ENCODE measurements at regions not wholly inside any gene's neighbourhood (a gene's known extent, or its start where the extent isn't known, plus 50 kb on each side); places are given as distances from the start of the nearest gene placed in this dataset.

GRCh38 chr12:115823635-115824034 lies 453.9 kb downstream of the MED13L start:
- TF ChIP-seq POLR2A (IDR thresholded peaks at IDR 0.05; ENCODE audit: low read length) (no peak), GATA1 (IDR thresholded peaks at IDR 0.05; ENCODE audit: low read depth, low read length) (no peak)

All from erythroblast (primary cell).